Mucosa of descending colon (tissue), 3 donors: ENCODE measurements at regions not wholly inside any gene's neighbourhood (a gene's known extent, or its start where the extent isn't known, plus 50 kb on each side); places are given as distances from the start of the nearest gene placed in this dataset.

Source experiments
- ATAC-seq: fragments of 200-7000 bp; cut with Tn5 transposase; one replicate; pipeline ENCODE4 v1.9.1; 2020; ENCODE audit warnings: mild to moderate bottlenecking, moderate library complexity
- DNase-seq, 3 donors: peaks; one replicate each; pipeline ENCODE4 v3.0.0-alpha.2; 2020
- H3K36me3 ChIP-seq: fragments of 200-600 bp; one replicate; pipeline ENCODE4 v1.8.0; 2021; ENCODE audit warnings: low read depth, mild to moderate bottlenecking
- H3K4me1 ChIP-seq: fragments of 200-600 bp; one replicate; pipeline ENCODE4 v1.8.0; 2021; ENCODE audit warnings: low read depth, mild to moderate bottlenecking
- H3K4me3 ChIP-seq: fragments of 200-600 bp; one replicate; pipeline ENCODE4 v1.8.0; 2021; ENCODE audit warnings: mild to moderate bottlenecking
- H3K9me3 ChIP-seq: fragments of 200-600 bp; one replicate; pipeline ENCODE4 v1.8.0; 2021; ENCODE audit warnings: mild to moderate bottlenecking
- intact Hi-C, 2 donors: fragments of 100-400 bp; cut with DNase I in 1 of 2; cut with micrococcal nuclease in 1 of 2; formaldehyde crosslinking; loops; one replicate each; pipeline versions ENCODE4 v1.11.0 to v1.11.1; 2022; cut with DNase I, micrococcal nuclease
- TF ChIP-seq, protein P1 (sequence below): fragments of 200-600 bp; IDR thresholded peaks from one replicate; pipeline ENCODE4 v1.8.0; 2022; ENCODE audit warnings: antibody characterized with exemption, mild to moderate bottlenecking
- donor health status: DM: no; HTN: no; CAD: no; lungs with moderate emphysema.
- donor health status: DM: no; HTN: no; CAD: no.
- donor health status: DM: no; HTN: yes; CAD: no.

GRCh38 chr12:54773593-54773992 lies 80.7 kb upstream of the MUCL1 start:
- Histone ChIP-seq H3K36me3 (no peaks in the 10 kb centered on the region), H3K4me3 (no peak overlapping the region), H3K9me3 (no peaks in the 10 kb centered on the region), H3K4me1 (no peaks in the 10 kb centered on the region)
- ATAC-seq (no peak), DNase-seq (no peak)
- intact Hi-C loops, result no loop called here
- TF ChIP-seq, protein P1, sequence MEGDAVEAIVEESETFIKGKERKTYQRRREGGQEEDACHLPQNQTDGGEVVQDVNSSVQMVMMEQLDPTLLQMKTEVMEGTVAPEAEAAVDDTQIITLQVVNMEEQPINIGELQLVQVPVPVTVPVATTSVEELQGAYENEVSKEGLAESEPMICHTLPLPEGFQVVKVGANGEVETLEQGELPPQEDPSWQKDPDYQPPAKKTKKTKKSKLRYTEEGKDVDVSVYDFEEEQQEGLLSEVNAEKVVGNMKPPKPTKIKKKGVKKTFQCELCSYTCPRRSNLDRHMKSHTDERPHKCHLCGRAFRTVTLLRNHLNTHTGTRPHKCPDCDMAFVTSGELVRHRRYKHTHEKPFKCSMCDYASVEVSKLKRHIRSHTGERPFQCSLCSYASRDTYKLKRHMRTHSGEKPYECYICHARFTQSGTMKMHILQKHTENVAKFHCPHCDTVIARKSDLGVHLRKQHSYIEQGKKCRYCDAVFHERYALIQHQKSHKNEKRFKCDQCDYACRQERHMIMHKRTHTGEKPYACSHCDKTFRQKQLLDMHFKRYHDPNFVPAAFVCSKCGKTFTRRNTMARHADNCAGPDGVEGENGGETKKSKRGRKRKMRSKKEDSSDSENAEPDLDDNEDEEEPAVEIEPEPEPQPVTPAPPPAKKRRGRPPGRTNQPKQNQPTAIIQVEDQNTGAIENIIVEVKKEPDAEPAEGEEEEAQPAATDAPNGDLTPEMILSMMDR, result no peak

- ATAC-seq (no peak), DNase-seq (no peak)
- Histone ChIP-seq H3K9me3 (no peaks in the 10 kb centered on the region), H3K4me3 (no peak overlapping the region), H3K4me1 (no peaks in the 10 kb centered on the region), H3K36me3 (no peaks in the 10 kb centered on the region)
- TF ChIP-seq, protein P1, result no peak
- intact Hi-C loops, result no loop called here
Measured at GRCh38 chr12:54765652-54766051, 88.7 kb upstream of the MUCL1 start.

DNA sequence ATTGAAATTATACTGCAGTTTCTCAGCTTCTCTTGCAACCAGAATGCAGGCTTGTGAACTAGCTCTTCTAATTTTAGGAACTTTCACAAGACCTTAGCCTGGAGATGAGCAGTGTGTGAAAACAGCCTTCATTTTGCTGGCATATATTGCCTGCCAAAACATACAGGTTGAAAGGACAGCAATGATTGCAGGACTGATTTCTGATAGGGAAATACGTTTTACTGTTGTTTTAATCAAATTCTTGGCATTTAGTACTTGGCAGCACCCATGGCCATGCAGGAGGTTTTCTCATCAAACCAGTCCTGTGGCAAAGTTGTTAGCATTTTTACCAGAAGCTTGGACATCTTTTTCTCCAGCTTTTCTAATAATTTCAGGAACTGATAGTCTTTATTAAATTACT lies 91.9 kb upstream of the MUCL1 start:
- peaks cover 6% of the 10 kb centered on the region for H3K9me3 ChIP-seq
- no peak for DNase-seq
- TF ChIP-seq, protein P1, result no peak
- no peaks in the 10 kb centered on the region for H3K4me1 ChIP-seq
- no peaks in the 10 kb centered on the region for H3K36me3 ChIP-seq
- no peak for ATAC-seq
- no peak overlapping the region for H3K4me3 ChIP-seq
- intact Hi-C loops, result no loop called here

- intact Hi-C loops, result no loop called here
- H3K9me3 ChIP-seq, result peaks cover 6% of the 10 kb centered on the region
- no peak overlapping the region for H3K4me3 ChIP-seq
- DNase-seq (no peak), ATAC-seq (no peak)
- TF ChIP-seq, protein P1, result no peak
- no peaks in the 10 kb centered on the region for H3K4me1 ChIP-seq
- H3K36me3 ChIP-seq, result no peaks in the 10 kb centered on the region
Measured at GRCh38 chr12:54759751-54760150, 94.6 kb upstream of the MUCL1 start.

DNA sequence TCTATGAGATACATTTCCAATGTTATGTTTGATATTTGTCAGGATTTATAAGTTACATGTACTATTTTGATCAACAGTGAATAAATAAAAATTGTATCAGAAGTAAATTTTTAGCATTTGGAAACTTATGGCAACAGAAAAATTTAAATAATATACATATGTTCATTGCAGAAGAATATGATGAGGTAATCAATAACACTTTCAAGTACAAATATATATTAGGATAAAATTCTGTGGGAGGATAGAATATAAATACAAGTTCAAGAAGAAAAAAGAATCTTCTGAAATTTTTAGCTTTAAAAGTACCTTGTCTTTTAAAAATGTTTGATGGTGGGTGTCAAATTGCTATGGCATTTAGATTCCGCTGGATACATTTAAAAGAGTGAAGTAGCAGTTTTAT lies 102.8 kb upstream of the MUCL1 start:
- no peaks in the 10 kb centered on the region for H3K4me1 ChIP-seq

More for the DNA sequence above, 102.8 kb upstream of the MUCL1 start:
- intact Hi-C loops, result no loop called here
- Histone ChIP-seq H3K36me3 (no peaks in the 10 kb centered on the region), H3K9me3 (no peaks in the 10 kb centered on the region), H3K4me3 (no peak overlapping the region)
- TF ChIP-seq, protein P1, result no peak
- ATAC-seq (no peak), DNase-seq (no peak)
